ENCODE measurements at regions not wholly inside any gene's neighbourhood (a gene's known extent, or its start where the extent isn't known, plus 50 kb on each side); places are given as distances from the start of the nearest gene placed in this dataset.

DNA sequence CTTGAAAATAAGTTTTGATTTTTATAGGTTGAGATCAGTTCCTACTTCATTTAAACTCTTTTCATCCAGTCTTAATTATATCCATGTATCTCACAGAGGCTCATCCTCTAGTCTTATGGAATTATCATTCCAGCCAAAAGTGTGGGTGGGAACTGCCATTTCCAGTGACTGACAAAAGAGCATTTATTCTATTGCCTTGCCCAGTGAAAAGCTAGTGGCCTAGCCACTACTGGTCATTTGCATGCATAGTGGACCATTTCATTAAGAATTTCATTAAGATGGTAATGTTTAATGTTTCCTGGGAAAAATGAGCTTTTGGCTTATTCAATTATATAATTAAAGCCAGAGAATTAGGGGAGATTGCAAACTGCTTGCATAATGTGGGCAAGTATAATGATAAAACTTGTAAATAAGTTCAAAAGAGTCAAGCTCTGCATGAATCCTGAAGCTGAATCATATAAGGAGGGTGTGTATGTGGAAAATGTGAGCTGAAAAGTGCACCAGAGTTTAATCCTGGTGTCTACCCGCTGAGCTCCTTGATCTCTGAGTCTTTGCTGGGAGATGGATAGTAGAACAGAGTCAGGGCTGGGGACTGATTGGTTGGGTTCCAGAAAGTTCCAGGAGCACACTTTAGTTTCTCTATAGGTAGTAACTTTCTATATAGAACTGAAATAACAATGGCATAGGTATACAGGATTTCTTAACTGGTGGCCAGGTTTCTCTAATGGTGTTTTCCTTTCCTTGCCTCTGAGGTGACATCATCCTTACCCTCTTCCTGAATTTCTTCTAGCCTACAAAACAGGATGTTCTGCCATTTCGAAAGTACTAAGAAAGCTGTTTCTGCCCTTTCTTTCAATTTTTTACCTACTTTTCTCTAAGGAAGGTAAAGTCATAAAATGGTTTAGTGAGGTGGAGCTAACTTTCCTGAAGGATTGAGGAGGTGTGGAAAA is 78.5 kb downstream of the KIF4B start:
- no peaks in the 10 kb centered on the region for H3K9me3 ChIP-seq (ENCODE audit: control insufficient read depth in 1 of 2, insufficient read depth in 1 of 2, low read depth in 1 of 2, low read length in 2 of 2)
- H3K4me1 ChIP-seq (ENCODE audit: control insufficient read depth in 1 of 2, insufficient read depth in 2 of 2, low read length in 2 of 2): no peaks in the 10 kb centered on the region
- BruUV-seq (replicated peaks): no TSS peak
- no peak overlapping the region for H3K9ac ChIP-seq (ENCODE audit: low read length)
- H4K20me1 ChIP-seq (ENCODE audit: insufficient read depth): no peaks in the 10 kb centered on the region
- no peak for TF ChIP-seq EZH2phosphoT487 (IDR thresholded peaks at IDR 0.05; ENCODE audit: borderline replicate concordance)
- peaks cover 2% of the 10 kb centered on the region; the same call in 1 of the 2 replicates for H3K27me3 ChIP-seq (ENCODE audit: insufficient read depth, low read length)
- no peaks in the 10 kb centered on the region for H3K79me2 ChIP-seq (ENCODE audit: insufficient read depth, low read length)
- ChIA-PET CTCF (no interaction called here), RAD21 (ENCODE audit: low non-redundant PET in 1 of 2, low total read pairs in 2 of 2, uncharacterized antibody in 2 of 2, unreplicated experiment in 2 of 2) (no interaction called here), POLR2A (no interaction called here)
- ATAC-seq: no peak
- intact Hi-C loops (cut with micrococcal nuclease): no loop called here
- no peak overlapping the region for H3K4me2 ChIP-seq (ENCODE audit: low read length)
- no peak overlapping the region for H2AFZ ChIP-seq (ENCODE audit: low read depth, low read length, poor library complexity, severe bottlenecking)
- H3K27ac ChIP-seq (ENCODE audit: low read depth, low read length): no peak overlapping the region
- no peak for DNase-seq (ENCODE audit: low read depth, low spot score)
- H3K4me3 ChIP-seq (replicated peaks in 1 of 2; ENCODE audit: low read depth in 1 of 2, low read length in 2 of 2): no peak overlapping the region
- H3K36me3 ChIP-seq (ENCODE audit: control insufficient read depth in 1 of 2, insufficient read depth in 2 of 2, low read length in 2 of 2): no peaks in the 10 kb centered on the region
- H3K9me2 ChIP-seq (ENCODE audit: insufficient read depth): no peaks in the 10 kb centered on the region

DNA sequence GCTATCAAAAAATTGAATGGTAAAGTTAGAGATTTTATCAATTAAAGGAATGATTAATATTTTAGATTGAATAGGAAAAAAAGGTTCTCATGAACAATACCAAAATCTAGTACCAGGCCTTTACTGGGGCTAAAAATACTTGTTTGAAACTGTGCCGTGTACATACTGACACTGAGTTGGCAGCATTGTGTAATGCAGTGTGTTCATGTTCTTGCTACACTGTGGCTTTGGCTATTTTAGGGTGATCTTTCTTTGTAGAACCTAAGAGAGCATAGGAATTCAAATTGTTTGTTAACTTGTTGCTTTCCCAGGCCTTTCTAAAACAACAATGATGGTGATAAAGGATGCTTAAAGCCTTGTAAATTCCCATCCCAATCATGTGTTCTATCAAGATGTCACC is 80.9 kb downstream of the KIF4B start:
- BruUV-seq (replicated peaks): no TSS peak
- intact Hi-C loops (cut with micrococcal nuclease): no loop called here
- ATAC-seq: no peak
- Histone ChIP-seq H3K27ac (ENCODE audit: low read depth, low read length) (no peak overlapping the region), H3K4me3 (replicated peaks in 1 of 2; ENCODE audit: low read depth in 1 of 2, low read length in 2 of 2) (no peak overlapping the region), H3K27me3 (ENCODE audit: insufficient read depth, low read length) (peaks cover 19% of the 10 kb centered on the region), H2AFZ (ENCODE audit: low read depth, low read length, poor library complexity, severe bottlenecking) (no peak overlapping the region), H3K9me2 (ENCODE audit: insufficient read depth) (no peaks in the 10 kb centered on the region), H3K4me1 (ENCODE audit: control insufficient read depth in 1 of 2, insufficient read depth in 2 of 2, low read length in 2 of 2) (no peaks in the 10 kb centered on the region), H4K20me1 (ENCODE audit: insufficient read depth) (no peaks in the 10 kb centered on the region), H3K9me3 (ENCODE audit: control insufficient read depth in 1 of 2, insufficient read depth in 1 of 2, low read depth in 1 of 2, low read length in 2 of 2) (no peaks in the 10 kb centered on the region), H3K79me2 (ENCODE audit: insufficient read depth, low read length) (no peaks in the 10 kb centered on the region), H3K36me3 (ENCODE audit: control insufficient read depth in 1 of 2, insufficient read depth in 2 of 2, low read length in 2 of 2) (no peaks in the 10 kb centered on the region), H3K4me2 (ENCODE audit: low read length) (no peak overlapping the region), H3K9ac (ENCODE audit: low read length) (no peak overlapping the region)
- RAD21 ChIA-PET (ENCODE audit: low non-redundant PET in 1 of 2, low total read pairs in 2 of 2, uncharacterized antibody in 2 of 2, unreplicated experiment in 2 of 2): no interaction called here
- TF ChIP-seq EZH2 (IDR thresholded peaks at IDR 0.05): no peak
- no peak for TF ChIP-seq ZNF274 (IDR thresholded peaks at IDR 0.05; ENCODE audit: low read depth, low read length)
- TF ChIP-seq POLR2A (IDR thresholded peaks at IDR 0.05; ENCODE audit: borderline replicate concordance, extremely low read depth, insufficient read depth, insufficient read length): no peak
- POLR2A ChIA-PET: no interaction called here
- DNase-seq (ENCODE audit: low read depth, low spot score): no peak
- CTCF ChIA-PET: no interaction called here
